KMS-11 (cell line): ENCODE measurements at regions not wholly inside any gene's neighbourhood (a gene's known extent, or its start where the extent isn't known, plus 50 kb on each side); places are given as distances from the start of the nearest gene placed in this dataset.

ENCODE experiments used
- H2AFZ ChIP-seq: fragments of 200-600 bp; sonication (generic); 2 replicates; pipeline ENCODE4 v1.6.1; 2016; ENCODE audit warnings: antibody characterized with exemption, mixed run types, low read depth
- H3K27ac ChIP-seq: fragments of 200-600 bp; sonication (generic); 2 replicates; pipeline ENCODE4 v1.6.1; 2016; ENCODE audit warnings: mild to moderate bottlenecking, mixed run types
- H3K27me3 ChIP-seq: fragments of 200-600 bp; sonication (generic); 2 replicates; pipeline ENCODE4 v1.6.1; 2017; ENCODE audit warnings: mild to moderate bottlenecking, low read depth, mixed run types, moderate library complexity; ENCODE audit not compliant: insufficient read depth
- H3K36me3 ChIP-seq: fragments of 200-600 bp; sonication (generic); 2 replicates; pipeline ENCODE4 v1.6.1; 2017; ENCODE audit warnings: mild to moderate bottlenecking, mixed run types; ENCODE audit not compliant: insufficient read depth
- H3K4me1 ChIP-seq: fragments of 200-600 bp; sonication (generic); 2 replicates; pipeline ENCODE4 v1.6.1; 2016; ENCODE audit warnings: mild to moderate bottlenecking, low read depth, mixed run types; ENCODE audit not compliant: poor library complexity, severe bottlenecking
- H3K4me2 ChIP-seq: fragments of 200-600 bp; sonication (generic); 2 replicates; pipeline ENCODE4 v1.7.0; 2016; ENCODE audit warnings: mild to moderate bottlenecking, mixed run types
- H3K4me3 ChIP-seq: fragments of 200-600 bp; sonication (generic); IDR thresholded peaks from 2 replicates; pipeline ENCODE4 v1.6.1; 2017; ENCODE audit warnings: low read depth, low read length, mixed read lengths; ENCODE audit not compliant: insufficient read depth
- H3K79me2 ChIP-seq: fragments of 200-600 bp; sonication (generic); 2 replicates; pipeline ENCODE4 v1.6.1; 2016; ENCODE audit warnings: low read depth, mixed run types; ENCODE audit not compliant: insufficient read depth
- H3K9ac ChIP-seq: fragments of 200-600 bp; sonication (generic); 2 replicates; pipeline ENCODE4 v1.6.1; 2016; ENCODE audit warnings: mild to moderate bottlenecking, mixed run types
- H4K20me1 ChIP-seq: fragments of 200-600 bp; sonication (generic); 2 replicates; pipeline ENCODE4 v1.6.1; 2016; ENCODE audit warnings: mild to moderate bottlenecking, mixed run types; ENCODE audit not compliant: insufficient read depth
- CTCF ChIP-seq: fragments of 200-600 bp; sonication (generic); conservative IDR thresholded peaks from 2 replicates; pipeline ENCODE4 v1.6.1; 2017; ENCODE audit warnings: low read depth, mild to moderate bottlenecking, antibody characterized with exemption, low read length, moderate library complexity, mixed read lengths

GRCh38 chr5:92554447-92555085, 1026.5 kb downstream of the NR2F1-AS1 start:
- no peak overlapping the region for H2AFZ ChIP-seq
- H3K4me2 ChIP-seq: no peak overlapping the region
- H3K79me2 ChIP-seq: no peaks in the 10 kb centered on the region
- no peak overlapping the region for H3K27ac ChIP-seq
- peaks cover 65% of the 10 kb centered on the region for H3K4me1 ChIP-seq
- no peaks in the 10 kb centered on the region for H3K27me3 ChIP-seq
- TF ChIP-seq CTCF: no peak
- H3K36me3 ChIP-seq: no peaks in the 10 kb centered on the region
- H3K4me3 ChIP-seq: no peak overlapping the region
- no peak overlapping the region for H3K9ac ChIP-seq
- no peaks in the 10 kb centered on the region for H4K20me1 ChIP-seq

GRCh38 chr5:92553326-92553725, 1027.7 kb downstream of the NR2F1-AS1 start:
- no peaks in the 10 kb centered on the region for H4K20me1 ChIP-seq
- no peaks in the 10 kb centered on the region for H3K79me2 ChIP-seq
- no peaks in the 10 kb centered on the region for H3K36me3 ChIP-seq
- H2AFZ ChIP-seq: no peak overlapping the region
- peaks cover 53% of the 10 kb centered on the region for H3K4me1 ChIP-seq
- peak overlapping the region; percentile 13; the same call in 1 of the 2 replicates for H3K4me2 ChIP-seq
- TF ChIP-seq CTCF: no peak
- no peak overlapping the region for H3K4me3 ChIP-seq
- no peak overlapping the region for H3K9ac ChIP-seq
- H3K27ac ChIP-seq: no peak overlapping the region
- no peaks in the 10 kb centered on the region for H3K27me3 ChIP-seq

GRCh38 chr5:92552206-92553160, 1028.5 kb downstream of the NR2F1-AS1 start:
- Histone ChIP-seq H3K36me3 (no peaks in the 10 kb centered on the region), H3K4me2 (peak overlapping the region; percentile 13; the same call in 1 of the 2 replicates), H3K27me3 (no peaks in the 10 kb centered on the region), H4K20me1 (no peaks in the 10 kb centered on the region), H3K27ac (peak overlapping the region; percentile 1; the same call in 1 of the 2 replicates), H2AFZ (no peak overlapping the region), H3K79me2 (no peaks in the 10 kb centered on the region), H3K4me1 (peaks cover 51% of the 10 kb centered on the region), H3K4me3 (no peak overlapping the region), H3K9ac (no peak overlapping the region)
- no peak for TF ChIP-seq CTCF

GRCh38 chr5:92548346-92548745, 1032.7 kb downstream of the NR2F1-AS1 start:
- Histone ChIP-seq H3K4me2 (no peak overlapping the region), H2AFZ (no peak overlapping the region), H3K4me1 (peaks cover 42% of the 10 kb centered on the region), H3K27me3 (no peaks in the 10 kb centered on the region), H3K27ac (no peak overlapping the region), H3K36me3 (no peaks in the 10 kb centered on the region), H4K20me1 (no peaks in the 10 kb centered on the region), H3K9ac (no peak overlapping the region), H3K79me2 (no peaks in the 10 kb centered on the region), H3K4me3 (no peak overlapping the region)
- no peak for TF ChIP-seq CTCF
